ENCODE measurements at regions not wholly inside any gene's neighbourhood (a gene's known extent, or its start where the extent isn't known, plus 50 kb on each side); places are given as distances from the start of the nearest gene placed in this dataset.

DNA sequence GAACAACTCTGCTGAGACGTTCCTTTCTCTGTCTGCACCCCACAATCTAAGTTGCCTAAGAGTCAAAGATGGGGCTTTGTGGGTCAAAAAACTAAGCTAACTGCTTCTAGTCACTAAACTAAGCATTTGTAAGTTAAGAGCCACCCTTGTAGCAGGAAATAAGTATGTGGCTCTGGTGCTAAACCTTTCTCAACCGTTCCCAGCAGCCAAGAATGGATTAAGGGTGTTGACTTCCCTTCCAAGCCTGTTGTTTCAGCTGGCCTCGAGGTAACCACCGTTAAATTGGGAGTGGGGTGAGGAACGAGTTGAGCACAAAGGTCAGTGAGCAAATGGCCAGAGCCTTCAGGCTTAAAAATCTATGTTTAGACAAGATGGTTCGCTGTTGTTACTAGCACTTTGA is 169.1 kb downstream of the TRIM33 start:
- TF ChIP-seq CTCF (IDR thresholded peaks at IDR 0.05) (no peak), POLR2A (IDR thresholded peaks at IDR 0.05) (no peak)
